K562 (cell line): ENCODE measurements at regions not wholly inside any gene's neighbourhood (a gene's known extent, or its start where the extent isn't known, plus 50 kb on each side); places are given as distances from the start of the nearest gene placed in this dataset.
A peak's percentile ranks its signal among the peaks of the same experiment; 100 is the strongest.

Source experiments
- ATAC-seq: fragments of 200-7000 bp; cut with Tn5 transposase; 3 replicates; pipeline ENCODE4 v1.9.1; 2020; ENCODE audit warnings: moderate library complexity
- BruUV-seq: library from RNA; stranded (reverse); fragments of 400-500 nt; replicated peaks from 2 replicates; lab custom pipeline; 2021; lab: Mats Ljungman, UMichigan
- CTCF ChIA-PET: fragments of 300-600 bp; formaldehyde crosslinking; extraction: SDS; loops from one replicate; lab custom pipeline; 2021; ENCODE audit warnings: low intra/inter-chr PET ratio; lab: Yijun Ruan, JAX
- POLR2A ChIA-PET: fragments of 300-600, 350-650 bp; sonication (Branson Sonifier 250); formaldehyde crosslinking; extraction: SDS; loops from one replicate; lab custom pipeline; 2021; ENCODE audit warnings: antibody characterized with exemption, inconsistent platforms; lab: Yijun Ruan, JAX
- DNase-seq, 4 experiments: peaks; one replicate each; pipeline versions ENCODE4 v3.0.0 to v3.0.0-alpha.2; 2011 to 2018; ENCODE audit warnings: low spot score in 3 of 4, mixed read lengths in 3 of 4; ENCODE audit errors: extremely low read depth in 1 of 4
- FAIRE-seq: peaks from 2 replicates; lab custom pipeline; 2011; peaks lifted over from hg19 to GRCh38; lab: Jason Lieb, UNC
- H2AFZ ChIP-seq: 2 replicates; pipeline ENCODE4 v1.6.0; 2011; ENCODE audit warnings: low read depth, low read length, control low read depth, inconsistent platforms
- H3K27ac ChIP-seq: fragments of 200-600 bp; 3 replicates; pipeline ENCODE4 v1.8.0; 2011; ENCODE audit warnings: low read depth, mild to moderate bottlenecking, control low read depth, inconsistent platforms, low read length, moderate library complexity, mixed read lengths; ENCODE audit errors: extremely low read depth
- H3K27me3 ChIP-seq, 2 experiments: fragments of 300-600 bp in 1 of 2; 2 replicates in 1 of 2; 3 replicates in 1 of 2; pipeline versions ENCODE4 v1.6.0 to v1.8.0; 2011; ENCODE audit warnings: inconsistent platforms in 2 of 2, low read length in 2 of 2, mild to moderate bottlenecking in 1 of 2, mixed read lengths in 1 of 2, moderate library complexity in 1 of 2; ENCODE audit not compliant: control insufficient read depth in 2 of 2, insufficient read depth in 2 of 2
- H3K36me3 ChIP-seq: fragments of 300-600 bp; 3 replicates; pipeline ENCODE4 v1.8.0; 2011; ENCODE audit warnings: mild to moderate bottlenecking, low read length, inconsistent platforms; ENCODE audit not compliant: control insufficient read depth, insufficient read depth
- H3K4me1 ChIP-seq, 2 experiments: fragments of 200-600 bp in 1 of 2; replicated peaks in 1 of 2; 2 replicates in 1 of 2; 3 replicates in 1 of 2; pipeline versions ENCODE4 v1.5.1 to v1.8.0; 2011; ENCODE audit warnings: inconsistent platforms in 2 of 2, low read length in 2 of 2, mild to moderate bottlenecking in 1 of 2, mixed read lengths in 1 of 2, moderate library complexity in 1 of 2; ENCODE audit not compliant: control insufficient read depth in 2 of 2, insufficient read depth in 2 of 2
- H3K4me2 ChIP-seq: 2 replicates; pipeline ENCODE4 v1.6.1; 2011; ENCODE audit warnings: low read length, control low read depth, inconsistent platforms, mixed read lengths; ENCODE audit not compliant: insufficient read depth
- H3K4me3 ChIP-seq: fragments of 200-600 bp; sonication (generic), shearing (Covaris generic); 2 replicates; pipeline ENCODE4 v1.5.1; 2016; ENCODE audit warnings: control low read depth, inconsistent platforms
- H3K79me2 ChIP-seq: fragments of 200-600 bp; 3 replicates; pipeline ENCODE4 v1.8.0; 2011; ENCODE audit warnings: low read length, inconsistent platforms; ENCODE audit not compliant: control insufficient read depth, insufficient read depth
- H3K9ac ChIP-seq, 2 experiments: 2 replicates each; pipeline versions ENCODE4 v1.6.0 to v1.6.1; 2011; ENCODE audit warnings: low read depth in 2 of 2, low read length in 2 of 2, control low read depth in 1 of 2, inconsistent platforms in 1 of 2, mild to moderate bottlenecking in 1 of 2, mixed read lengths in 1 of 2; ENCODE audit not compliant: insufficient read depth in 1 of 2
- H3K9me1 ChIP-seq: one replicate; pipeline ENCODE4 v1.6.0; 2011; ENCODE audit warnings: inconsistent platforms, mild to moderate bottlenecking, low read length, moderate library complexity; ENCODE audit not compliant: control insufficient read depth, insufficient read depth
- H3K9me3 ChIP-seq: replicated peaks from 2 replicates; pipeline ENCODE4 v1.5.1; 2011; ENCODE audit warnings: low read depth, low read length, inconsistent platforms; ENCODE audit not compliant: control insufficient read depth, insufficient read depth
- H4K20me1 ChIP-seq: replicated peaks from 2 replicates; pipeline ENCODE4 v1.6.1; 2011; ENCODE audit warnings: low read length, inconsistent platforms, mixed read lengths; ENCODE audit not compliant: control insufficient read depth, insufficient read depth
- BMI1 ChIP-seq: fragments of 150-350 bp; IDR thresholded peaks from 2 replicates; pipeline ENCODE4 v1.6.1; 2014; ENCODE audit warnings: low read length
- FOS ChIP-seq: IDR thresholded peaks from 3 replicates; pipeline ENCODE4 v1.6.1; 2011; ENCODE audit not compliant: insufficient read length; ENCODE audit errors: extremely low read depth
- MAFF ChIP-seq: IDR thresholded peaks from 2 replicates; pipeline ENCODE4 v1.6.1; 2012; ENCODE audit warnings: low read length, improper control_type of control experiment
- WGBS: fragments of 100-300 bp; shearing (Covaris generic); methylation state at CpG from one replicate; pipeline ENCODE4 v1.1.6; 2016; ENCODE audit warnings: low coverage, mixed read lengths; ENCODE audit not compliant: insufficient coverage; ENCODE audit errors: missing lambda C conversion rate; 5-methylcytosine and 5-hydroxymethylcytosine counted together
- in situ Hi-C: fragments of 300-500 bp; cut with MboI; formaldehyde crosslinking; loops from 4 replicates; pipeline ENCODE4 v1.15.0; 2018; ENCODE audit warnings: inconsistent platforms, mixed read lengths
- intact Hi-C: fragments of 100-400 bp; cut with micrococcal nuclease; formaldehyde crosslinking; loops from 2 replicates; pipeline ENCODE4 v1.14.2; 2022
- TF ChIP-seq, protein P1 (sequence below): fragments of 450-650 bp; formaldehyde crosslinking; IDR thresholded peaks from 2 replicates; pipeline ENCODE4 v1.4.0; 2020; ENCODE audit warnings: mild to moderate bottlenecking, mixed read lengths
- TF ChIP-seq, protein P2 (sequence below), 3 experiments: fragments of 200-800 bp in 1 of 3; fragments of 250-450 bp in 1 of 3; fragments of 450-650 bp in 1 of 3; sonication (Bioruptor Pico) in 1 of 3; sonication (Bioruptor generic) in 1 of 3; formaldehyde crosslinking in 1 of 3; IDR thresholded peaks; 2 replicates each; pipeline versions ENCODE4 v1.6.1 to v1.8.0; 2016 to 2022; ENCODE audit warnings: mild to moderate bottlenecking in 2 of 3, missing genetic modification characterization in 2 of 3, missing compliant biosample characterization in 1 of 3, moderate library complexity in 1 of 3

DNA sequence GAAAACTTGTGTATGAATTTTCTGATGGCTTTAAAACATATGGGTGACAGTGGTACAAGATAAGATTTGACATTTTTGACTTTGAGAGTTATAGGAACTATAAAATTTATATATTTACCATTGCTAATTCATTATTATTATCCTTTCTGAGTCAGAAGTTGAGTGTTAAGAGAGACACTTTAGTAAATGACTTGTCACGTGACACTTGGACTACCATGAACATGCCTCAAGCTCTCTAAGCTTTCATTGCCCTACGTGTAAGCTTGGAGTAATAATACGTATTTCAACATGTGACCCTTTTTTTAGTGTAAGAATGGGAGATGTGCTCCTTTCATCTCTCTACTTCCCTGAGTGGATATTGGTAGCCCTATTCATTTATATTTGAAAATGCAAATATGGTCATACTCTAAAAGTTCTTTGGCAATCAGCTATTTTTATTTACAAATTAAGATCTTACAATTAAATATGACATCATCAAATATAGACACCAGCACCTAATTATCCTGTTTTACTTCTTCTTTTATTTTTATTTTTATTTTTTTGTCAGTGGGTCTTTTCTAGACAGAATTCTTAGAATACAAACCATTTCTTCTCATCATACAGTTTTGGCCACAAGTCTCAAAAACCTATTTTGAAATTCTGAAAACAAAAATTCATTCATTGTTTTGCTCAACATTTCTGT lies 837.0 kb downstream of the PDHA2 start:
- H3K79me2 ChIP-seq: no peaks in the 10 kb centered on the region
- CTCF ChIA-PET: no interaction called here
- H3K4me1 ChIP-seq: no peaks in the 10 kb centered on the region
- BruUV-seq: no TSS peak
- no peaks in the 10 kb centered on the region for H4K20me1 ChIP-seq
- no peak overlapping the region for H3K9ac ChIP-seq
- no peak overlapping the region for H3K4me3 ChIP-seq
- POLR2A ChIA-PET: no interaction called here
- 4% methylated on average over 3 of the region's 3 CpGs for WGBS
- H3K36me3 ChIP-seq: no peaks in the 10 kb centered on the region
- H2AFZ ChIP-seq: no peak overlapping the region
- DNase-seq (no peak), ATAC-seq (no peak), FAIRE-seq (no peak)
- no peak overlapping the region for H3K27ac ChIP-seq
- H3K27me3 ChIP-seq: no peaks in the 10 kb centered on the region
- in situ Hi-C loops: no loop called here
- H3K9me1 ChIP-seq: no peaks in the 10 kb centered on the region
- H3K4me2 ChIP-seq: no peak overlapping the region
- intact Hi-C loops: no loop called here
- H3K9me3 ChIP-seq: no peaks in the 10 kb centered on the region
- TF ChIP-seq, protein P1, sequence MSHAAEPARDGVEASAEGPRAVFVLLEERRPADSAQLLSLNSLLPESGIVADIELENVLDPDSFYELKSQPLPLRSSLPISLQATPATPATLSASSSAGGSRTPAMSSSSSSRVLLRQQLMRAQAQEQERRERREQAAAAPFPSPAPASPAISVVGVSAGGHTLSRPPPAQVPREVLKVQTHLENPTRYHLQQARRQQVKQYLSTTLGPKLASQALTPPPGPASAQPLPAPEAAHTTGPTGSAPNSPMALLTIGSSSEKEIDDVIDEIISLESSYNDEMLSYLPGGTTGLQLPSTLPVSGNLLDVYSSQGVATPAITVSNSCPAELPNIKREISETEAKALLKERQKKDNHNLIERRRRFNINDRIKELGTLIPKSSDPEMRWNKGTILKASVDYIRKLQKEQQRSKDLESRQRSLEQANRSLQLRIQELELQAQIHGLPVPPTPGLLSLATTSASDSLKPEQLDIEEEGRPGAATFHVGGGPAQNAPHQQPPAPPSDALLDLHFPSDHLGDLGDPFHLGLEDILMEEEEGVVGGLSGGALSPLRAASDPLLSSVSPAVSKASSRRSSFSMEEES (CRISPR knock-in tag): peak; percentile 77
- TF ChIP-seq FOS (no peak), BMI1 (no peak)

DNA sequence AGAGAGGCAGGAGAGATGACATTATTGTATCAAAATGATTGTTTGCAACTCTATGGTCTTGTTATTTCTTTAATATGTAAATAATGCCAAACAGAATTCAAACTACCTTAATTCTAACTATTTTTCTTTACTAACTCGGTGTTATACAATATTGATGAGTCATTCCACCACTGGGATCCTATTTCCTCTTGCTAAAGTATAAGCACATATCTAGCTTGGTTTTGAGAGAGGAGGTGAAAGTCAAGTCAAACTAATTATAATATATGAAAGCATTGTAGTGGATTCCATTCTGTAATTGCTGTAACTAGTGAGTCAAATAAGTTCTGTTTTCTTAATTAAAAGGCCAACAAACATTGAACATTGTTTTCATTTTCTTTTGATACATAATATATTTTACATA lies 837.6 kb downstream of the PDHA2 start:
- no peak for DNase-seq
- WGBS: 0% methylated on average over 1 of the region's 1 CpG
- H2AFZ ChIP-seq: no peak overlapping the region

More for the DNA sequence above, 837.6 kb downstream of the PDHA2 start:
- ATAC-seq: no peak
- H3K79me2 ChIP-seq: no peaks in the 10 kb centered on the region
- CTCF ChIA-PET: no interaction called here
- no peak overlapping the region for H3K27ac ChIP-seq
- no peak for FAIRE-seq
- no peaks in the 10 kb centered on the region for H3K9me1 ChIP-seq
- H3K9ac ChIP-seq: no peak overlapping the region
- TF ChIP-seq, protein P2, sequence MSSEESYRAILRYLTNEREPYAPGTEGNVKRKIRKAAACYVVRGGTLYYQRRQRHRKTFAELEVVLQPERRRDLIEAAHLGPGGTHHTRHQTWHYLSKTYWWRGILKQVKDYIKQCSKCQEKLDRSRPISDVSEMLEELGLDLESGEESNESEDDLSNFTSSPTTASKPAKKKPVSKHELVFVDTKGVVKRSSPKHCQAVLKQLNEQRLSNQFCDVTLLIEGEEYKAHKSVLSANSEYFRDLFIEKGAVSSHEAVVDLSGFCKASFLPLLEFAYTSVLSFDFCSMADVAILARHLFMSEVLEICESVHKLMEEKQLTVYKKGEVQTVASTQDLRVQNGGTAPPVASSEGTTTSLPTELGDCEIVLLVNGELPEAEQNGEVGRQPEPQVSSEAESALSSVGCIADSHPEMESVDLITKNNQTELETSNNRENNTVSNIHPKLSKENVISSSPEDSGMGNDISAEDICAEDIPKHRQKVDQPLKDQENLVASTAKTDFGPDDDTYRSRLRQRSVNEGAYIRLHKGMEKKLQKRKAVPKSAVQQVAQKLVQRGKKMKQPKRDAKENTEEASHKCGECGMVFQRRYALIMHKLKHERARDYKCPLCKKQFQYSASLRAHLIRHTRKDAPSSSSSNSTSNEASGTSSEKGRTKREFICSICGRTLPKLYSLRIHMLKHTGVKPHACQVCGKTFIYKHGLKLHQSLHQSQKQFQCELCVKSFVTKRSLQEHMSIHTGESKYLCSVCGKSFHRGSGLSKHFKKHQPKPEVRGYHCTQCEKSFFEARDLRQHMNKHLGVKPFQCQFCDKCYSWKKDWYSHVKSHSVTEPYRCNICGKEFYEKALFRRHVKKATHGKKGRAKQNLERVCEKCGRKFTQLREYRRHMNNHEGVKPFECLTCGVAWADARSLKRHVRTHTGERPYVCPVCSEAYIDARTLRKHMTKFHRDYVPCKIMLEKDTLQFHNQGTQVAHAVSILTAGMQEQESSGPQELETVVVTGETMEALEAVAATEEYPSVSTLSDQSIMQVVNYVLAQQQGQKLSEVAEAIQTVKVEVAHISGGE (CRISPR knock-in tag; IDR thresholded peaks at IDR 0.05): no peak
- TF ChIP-seq MAFF: peak; percentile 14; the same call in 1 of the 2 replicates
- H3K36me3 ChIP-seq: no peaks in the 10 kb centered on the region
- H3K4me1 ChIP-seq: no peaks in the 10 kb centered on the region
- POLR2A ChIA-PET: no interaction called here
- no peak overlapping the region for H3K4me3 ChIP-seq
- H3K9me3 ChIP-seq: no peaks in the 10 kb centered on the region
- BruUV-seq: no TSS peak
- H3K27me3 ChIP-seq: no peaks in the 10 kb centered on the region
- intact Hi-C loops: no loop called here
- in situ Hi-C loops: no loop called here
- no peaks in the 10 kb centered on the region for H4K20me1 ChIP-seq
- no peak overlapping the region for H3K4me2 ChIP-seq
